ENCODE measurements at regions not wholly inside any gene's neighbourhood (a gene's known extent, or its start where the extent isn't known, plus 50 kb on each side); places are given as distances from the start of the nearest gene placed in this dataset.

DNA sequence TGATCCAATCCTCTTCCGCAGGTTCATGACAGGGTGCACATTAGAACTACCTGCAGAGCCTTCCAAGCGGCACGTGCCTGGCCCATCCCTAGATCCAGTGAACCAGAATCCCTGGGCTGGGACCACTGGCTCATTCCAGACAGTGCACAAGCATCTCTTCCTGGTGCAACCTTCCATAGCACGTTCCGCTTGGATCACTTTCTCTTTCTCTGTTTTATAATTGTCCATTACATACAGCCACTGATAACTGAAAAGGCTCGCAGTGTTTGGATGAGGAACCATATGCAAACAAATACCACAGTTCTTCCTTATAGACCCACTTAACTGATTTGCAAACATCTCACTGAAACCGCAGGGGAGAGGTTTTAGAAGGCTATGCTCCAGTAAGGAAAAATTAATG lies 59.6 kb upstream of the DDR1 start:
- ChIA-PET POLR2A (no interaction called here), CTCF (interaction anchor here (1.0 to 11.5 kb wide), 5 partner anchors 53 to 262 kb away, joined by 3 to 119 read pairs (median 6); partner anchors contain the start of gene VARS2)
- 100% methylated on average over 5 of the region's 7 CpGs for whole genome bisulfite sequencing (ENCODE audit: insufficient coverage)
- no peak for DNase-seq
- Histone ChIP-seq H3K36me3 (ENCODE audit: control insufficient read depth in 4 of 4, insufficient read depth in 4 of 4, low read length in 3 of 4) (no peaks in the 10 kb centered on the region), H3K4me1 (ENCODE audit: control extremely low read depth in 1 of 4, control insufficient read depth in 4 of 4, insufficient read depth in 4 of 4, low read length in 3 of 4) (peaks cover 9 to 19% (median 18%) of the 10 kb centered on the region in 4 experiments), H3K4me3 (ENCODE audit: control insufficient read depth in 1 of 7, extremely low read depth in 1 of 7, insufficient read depth in 4 of 7, low read depth in 2 of 7, low read length in 6 of 7) (no peak overlapping the region), H3K27ac (ENCODE audit: insufficient read depth in 1 of 2, low read depth in 1 of 2, low read length in 2 of 2, poor library complexity in 1 of 2, severe bottlenecking in 2 of 2) (no peak overlapping the region), H3K9me3 (ENCODE audit: control extremely low read depth in 1 of 5, control insufficient read depth in 4 of 5, insufficient read depth in 2 of 5, low read depth in 1 of 5, low read length in 4 of 5) (no peaks in the 10 kb centered on the region), H3K27me3 (replicated peaks in 2 of 5; ENCODE audit: control insufficient read depth in 4 of 5, insufficient read depth in 5 of 5, low read length in 4 of 5) (peaks cover 0 to 5% (median 0%) of the 10 kb centered on the region in 5 experiments)

GRCh38 chr6:30823534-30823865 lies 60.8 kb upstream of the DDR1 start:
- no peaks in the 10 kb centered on the region for H3K9me3 ChIP-seq (ENCODE audit: control extremely low read depth in 1 of 5, control insufficient read depth in 4 of 5, insufficient read depth in 2 of 5, low read depth in 1 of 5, low read length in 4 of 5)
- no peak for DNase-seq
- H3K4me3 ChIP-seq (ENCODE audit: control insufficient read depth in 1 of 7, extremely low read depth in 1 of 7, insufficient read depth in 4 of 7, low read depth in 2 of 7, low read length in 6 of 7) = no peak overlapping the region
- H3K27me3 ChIP-seq (replicated peaks in 2 of 5; ENCODE audit: control insufficient read depth in 4 of 5, insufficient read depth in 5 of 5, low read length in 4 of 5) = peaks cover 0 to 5% (median 0%) of the 10 kb centered on the region in 5 experiments
- no peaks in the 10 kb centered on the region for H3K36me3 ChIP-seq (ENCODE audit: control insufficient read depth in 4 of 4, insufficient read depth in 4 of 4, low read length in 3 of 4)
- CTCF ChIA-PET = interaction anchor here (1.0 to 11.5 kb wide), 8 partner anchors 11 to 263 kb away, joined by 3 to 119 read pairs (median 12); partner anchors contain the start of gene VARS2
- 64% methylated on average over 4 of the region's 4 CpGs for WGBS (ENCODE audit: insufficient coverage)
- no peak overlapping the region for H3K27ac ChIP-seq (ENCODE audit: insufficient read depth in 1 of 2, low read depth in 1 of 2, low read length in 2 of 2, poor library complexity in 1 of 2, severe bottlenecking in 2 of 2)
- peaks cover 0 to 7% (median 7%) of the 10 kb centered on the region in 4 experiments for H3K4me1 ChIP-seq (ENCODE audit: control extremely low read depth in 1 of 4, control insufficient read depth in 4 of 4, insufficient read depth in 4 of 4, low read length in 3 of 4)
- POLR2A ChIA-PET = no interaction called here

GRCh38 chr6:30821862-30822784 lies 62.2 kb upstream of the DDR1 start:
- no peak overlapping the region for H3K4me3 ChIP-seq (ENCODE audit: control insufficient read depth in 1 of 7, extremely low read depth in 1 of 7, insufficient read depth in 4 of 7, low read depth in 2 of 7, low read length in 6 of 7)
- no peak overlapping the region for H3K27ac ChIP-seq (ENCODE audit: insufficient read depth in 1 of 2, low read depth in 1 of 2, low read length in 2 of 2, poor library complexity in 1 of 2, severe bottlenecking in 2 of 2)
- no peaks in the 10 kb centered on the region for H3K4me1 ChIP-seq (ENCODE audit: control extremely low read depth in 1 of 4, control insufficient read depth in 4 of 4, insufficient read depth in 4 of 4, low read length in 3 of 4)
- CTCF ChIA-PET = interaction anchor here (0.6 to 11.5 kb wide), 38 partner anchors 8 to 706 kb away, joined by 3 to 119 read pairs (median 4); partner anchors contain the start of genes MCCD1, PSORS1C1 and VARS2
- POLR2A ChIA-PET = interaction anchor here (0.7 kb wide), 1 partner anchor 9 kb away, joined by 3 read pairs; no protein-coding TSS in a partner anchor
- DNase-seq = peak; percentile 46 to 72 (median 61)
- H3K9me3 ChIP-seq (ENCODE audit: control extremely low read depth in 1 of 5, control insufficient read depth in 4 of 5, insufficient read depth in 2 of 5, low read depth in 1 of 5, low read length in 4 of 5) = no peaks in the 10 kb centered on the region
- 67% methylated on average over 3 of the region's 6 CpGs for WGBS (ENCODE audit: insufficient coverage)
- H3K27me3 ChIP-seq (replicated peaks in 2 of 5; ENCODE audit: control insufficient read depth in 4 of 5, insufficient read depth in 5 of 5, low read length in 4 of 5) = peaks cover 0 to 5% (median 0%) of the 10 kb centered on the region in 5 experiments
- H3K36me3 ChIP-seq (ENCODE audit: control insufficient read depth in 4 of 4, insufficient read depth in 4 of 4, low read length in 3 of 4) = no peaks in the 10 kb centered on the region

- no peak for DNase-seq
- CTCF ChIA-PET = interaction anchor here (0.6 to 11.5 kb wide), 10 partner anchors 8 to 267 kb away, joined by 3 to 119 read pairs (median 6); partner anchors contain the start of genes IER3 and VARS2
- WGBS (ENCODE audit: insufficient coverage) = no CpG with 5 or more reads among the region's 1 CpG
Measured at GRCh38 chr6:30820193-30820592, 64.1 kb upstream of the DDR1 start.

DNA sequence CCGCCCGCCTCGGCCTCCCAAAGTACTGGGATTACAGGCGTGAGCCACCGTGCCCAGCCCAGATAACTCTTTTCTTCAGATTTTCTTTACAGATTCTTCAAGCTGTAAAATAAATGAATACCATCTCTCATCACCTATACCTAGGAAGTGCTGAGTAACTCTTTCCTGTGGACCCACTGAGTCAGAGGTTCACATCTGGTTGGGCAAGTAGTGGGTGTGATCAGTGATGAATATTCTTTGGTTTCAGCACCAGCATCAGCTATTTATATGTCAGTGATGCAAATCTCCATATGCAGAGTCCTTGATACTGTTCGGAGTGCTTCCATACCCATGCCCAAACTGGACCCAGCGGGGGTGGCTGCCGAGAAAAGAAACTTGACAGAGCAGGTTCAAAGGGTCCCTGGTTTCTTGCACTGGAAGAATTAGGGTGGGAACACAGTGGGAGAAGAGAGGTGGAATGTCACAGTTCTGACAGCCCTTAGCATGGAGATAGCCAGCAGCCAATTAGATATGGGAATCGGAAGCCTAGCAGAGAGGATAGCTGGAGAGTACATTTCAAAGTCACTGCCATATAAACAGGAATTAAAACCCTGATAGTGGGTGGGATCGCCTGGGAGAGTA lies 64.9 kb upstream of the DDR1 start:
- no peak overlapping the region for H3K27ac ChIP-seq (ENCODE audit: insufficient read depth in 1 of 2, low read depth in 1 of 2, low read length in 2 of 2, poor library complexity in 1 of 2, severe bottlenecking in 2 of 2)
- WGBS (ENCODE audit: insufficient coverage) = 88% methylated on average over 9 of the region's 10 CpGs
- peaks cover 0 to 5% (median 0%) of the 10 kb centered on the region in 5 experiments for H3K27me3 ChIP-seq (replicated peaks in 2 of 5; ENCODE audit: control insufficient read depth in 4 of 5, insufficient read depth in 5 of 5, low read length in 4 of 5)
- H3K4me3 ChIP-seq (ENCODE audit: control insufficient read depth in 1 of 7, extremely low read depth in 1 of 7, insufficient read depth in 4 of 7, low read depth in 2 of 7, low read length in 6 of 7) = no peak overlapping the region
- POLR2A ChIA-PET = no interaction called here
- H3K36me3 ChIP-seq (ENCODE audit: control insufficient read depth in 4 of 4, insufficient read depth in 4 of 4, low read length in 3 of 4) = no peaks in the 10 kb centered on the region
- CTCF ChIA-PET = interaction anchor here (0.6 to 11.5 kb wide), 7 partner anchors 9 to 297 kb away, joined by 3 to 119 read pairs (median 13); partner anchors contain the start of gene VARS2
- H3K4me1 ChIP-seq (ENCODE audit: control extremely low read depth in 1 of 4, control insufficient read depth in 4 of 4, insufficient read depth in 4 of 4, low read length in 3 of 4) = peaks cover 0 to 3% (median under 1%) of the 10 kb centered on the region in 4 experiments
- H3K9me3 ChIP-seq (ENCODE audit: control extremely low read depth in 1 of 5, control insufficient read depth in 4 of 5, insufficient read depth in 2 of 5, low read depth in 1 of 5, low read length in 4 of 5) = no peaks in the 10 kb centered on the region
- DNase-seq = no peak

More at GRCh38 chr6:30820193-30820592, 64.1 kb upstream of the DDR1 start:
- Histone ChIP-seq H3K27me3 (replicated peaks in 2 of 5; ENCODE audit: control insufficient read depth in 4 of 5, insufficient read depth in 5 of 5, low read length in 4 of 5) (peaks cover 0 to 5% (median 0%) of the 10 kb centered on the region in 5 experiments), H3K4me1 (ENCODE audit: control extremely low read depth in 1 of 4, control insufficient read depth in 4 of 4, insufficient read depth in 4 of 4, low read length in 3 of 4) (no peaks in the 10 kb centered on the region), H3K36me3 (ENCODE audit: control insufficient read depth in 4 of 4, insufficient read depth in 4 of 4, low read length in 3 of 4) (no peaks in the 10 kb centered on the region), H3K27ac (ENCODE audit: insufficient read depth in 1 of 2, low read depth in 1 of 2, low read length in 2 of 2, poor library complexity in 1 of 2, severe bottlenecking in 2 of 2) (no peak overlapping the region), H3K4me3 (ENCODE audit: control insufficient read depth in 1 of 7, extremely low read depth in 1 of 7, insufficient read depth in 4 of 7, low read depth in 2 of 7, low read length in 6 of 7) (no peak overlapping the region), H3K9me3 (ENCODE audit: control extremely low read depth in 1 of 5, control insufficient read depth in 4 of 5, insufficient read depth in 2 of 5, low read depth in 1 of 5, low read length in 4 of 5) (no peaks in the 10 kb centered on the region)
- POLR2A ChIA-PET = no interaction called here

DNA sequence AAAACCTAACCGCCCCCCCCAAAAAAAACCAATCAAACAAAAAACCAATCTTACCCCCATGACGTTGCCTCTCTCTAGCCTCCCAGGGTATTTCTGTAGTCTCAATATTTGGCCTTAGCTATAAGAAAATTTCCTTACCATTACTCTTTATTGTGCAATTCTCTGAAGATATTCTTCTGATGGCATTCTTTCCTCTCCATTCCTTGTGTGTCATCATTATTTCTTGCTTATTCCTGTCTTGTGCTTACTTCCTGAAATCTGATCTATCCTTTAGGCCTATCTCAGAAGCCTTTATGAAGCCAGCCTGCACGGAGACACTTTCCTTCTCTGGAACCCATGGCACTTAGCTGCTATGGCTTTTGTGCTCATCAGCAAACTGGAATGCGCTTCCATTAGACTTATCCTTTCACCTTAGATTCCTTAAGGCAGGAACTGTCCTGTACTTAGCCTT lies 65.9 kb upstream of the DDR1 start:
- POLR2A ChIA-PET = no interaction called here

More for the DNA sequence above, 65.9 kb upstream of the DDR1 start:
- 95% methylated on average over 3 of the region's 4 CpGs for WGBS (ENCODE audit: insufficient coverage)
- Histone ChIP-seq H3K27ac (ENCODE audit: insufficient read depth in 1 of 2, low read depth in 1 of 2, low read length in 2 of 2, poor library complexity in 1 of 2, severe bottlenecking in 2 of 2) (no peak overlapping the region), H3K27me3 (replicated peaks in 2 of 5; ENCODE audit: control insufficient read depth in 4 of 5, insufficient read depth in 5 of 5, low read length in 4 of 5) (peaks cover 0 to 6% (median 2%) of the 10 kb centered on the region in 5 experiments), H3K9me3 (ENCODE audit: control extremely low read depth in 1 of 5, control insufficient read depth in 4 of 5, insufficient read depth in 2 of 5, low read depth in 1 of 5, low read length in 4 of 5) (no peaks in the 10 kb centered on the region), H3K4me3 (ENCODE audit: control insufficient read depth in 1 of 7, extremely low read depth in 1 of 7, insufficient read depth in 4 of 7, low read depth in 2 of 7, low read length in 6 of 7) (no peak overlapping the region), H3K36me3 (ENCODE audit: control insufficient read depth in 4 of 4, insufficient read depth in 4 of 4, low read length in 3 of 4) (no peaks in the 10 kb centered on the region), H3K4me1 (ENCODE audit: control extremely low read depth in 1 of 4, control insufficient read depth in 4 of 4, insufficient read depth in 4 of 4, low read length in 3 of 4) (peaks cover 0 to 10% (median 5%) of the 10 kb centered on the region in 4 experiments)
- no peak for DNase-seq
- CTCF ChIA-PET = interaction anchor here (0.6 to 4.9 kb wide), 5 partner anchors 10 to 269 kb away, joined by 3 to 32 read pairs (median 3); no protein-coding TSS in a partner anchor
